ENCODE measurements at regions not wholly inside any gene's neighbourhood (a gene's known extent, or its start where the extent isn't known, plus 50 kb on each side); places are given as distances from the start of the nearest gene placed in this dataset.

DNA sequence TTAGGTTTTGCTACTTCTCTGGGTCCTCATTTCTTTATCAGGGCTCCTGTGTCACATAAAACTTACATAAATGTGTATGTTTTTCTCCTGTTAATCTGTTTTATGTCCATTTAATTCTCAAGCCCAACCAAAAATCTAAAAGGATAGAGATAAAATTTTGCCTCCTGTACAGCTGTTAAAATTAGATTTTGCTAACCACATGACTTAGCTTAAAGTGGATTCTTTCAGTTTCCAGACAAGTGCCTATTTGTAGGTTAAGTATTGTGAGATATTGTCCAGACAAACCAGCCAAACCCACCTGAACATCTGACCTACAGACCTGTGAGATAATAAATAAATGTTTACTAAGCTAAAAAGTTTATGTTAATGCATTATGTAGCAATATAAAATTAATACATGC is 465.5 kb downstream of the SI start:
- no peak for DNase-seq
- Histone ChIP-seq H3K4me1 (no peaks in the 10 kb centered on the region), H3K9me3 (no peaks in the 10 kb centered on the region), H3K27me3 (ENCODE audit: insufficient read depth in 3 of 3, low read length in 2 of 3) (no peaks in the 10 kb centered on the region), H3K27ac (no peak overlapping the region), H3K36me3 (ENCODE audit: insufficient read depth in 1 of 2, low read depth in 1 of 2) (no peaks in the 10 kb centered on the region), H3K4me3 (no peak overlapping the region)
- TF ChIP-seq, protein P1, sequence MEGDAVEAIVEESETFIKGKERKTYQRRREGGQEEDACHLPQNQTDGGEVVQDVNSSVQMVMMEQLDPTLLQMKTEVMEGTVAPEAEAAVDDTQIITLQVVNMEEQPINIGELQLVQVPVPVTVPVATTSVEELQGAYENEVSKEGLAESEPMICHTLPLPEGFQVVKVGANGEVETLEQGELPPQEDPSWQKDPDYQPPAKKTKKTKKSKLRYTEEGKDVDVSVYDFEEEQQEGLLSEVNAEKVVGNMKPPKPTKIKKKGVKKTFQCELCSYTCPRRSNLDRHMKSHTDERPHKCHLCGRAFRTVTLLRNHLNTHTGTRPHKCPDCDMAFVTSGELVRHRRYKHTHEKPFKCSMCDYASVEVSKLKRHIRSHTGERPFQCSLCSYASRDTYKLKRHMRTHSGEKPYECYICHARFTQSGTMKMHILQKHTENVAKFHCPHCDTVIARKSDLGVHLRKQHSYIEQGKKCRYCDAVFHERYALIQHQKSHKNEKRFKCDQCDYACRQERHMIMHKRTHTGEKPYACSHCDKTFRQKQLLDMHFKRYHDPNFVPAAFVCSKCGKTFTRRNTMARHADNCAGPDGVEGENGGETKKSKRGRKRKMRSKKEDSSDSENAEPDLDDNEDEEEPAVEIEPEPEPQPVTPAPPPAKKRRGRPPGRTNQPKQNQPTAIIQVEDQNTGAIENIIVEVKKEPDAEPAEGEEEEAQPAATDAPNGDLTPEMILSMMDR (IDR thresholded peaks at IDR 0.05), result no peak
- ATAC-seq, result no peak
- intact Hi-C loops (cut with DNase I), result no loop called here

DNA sequence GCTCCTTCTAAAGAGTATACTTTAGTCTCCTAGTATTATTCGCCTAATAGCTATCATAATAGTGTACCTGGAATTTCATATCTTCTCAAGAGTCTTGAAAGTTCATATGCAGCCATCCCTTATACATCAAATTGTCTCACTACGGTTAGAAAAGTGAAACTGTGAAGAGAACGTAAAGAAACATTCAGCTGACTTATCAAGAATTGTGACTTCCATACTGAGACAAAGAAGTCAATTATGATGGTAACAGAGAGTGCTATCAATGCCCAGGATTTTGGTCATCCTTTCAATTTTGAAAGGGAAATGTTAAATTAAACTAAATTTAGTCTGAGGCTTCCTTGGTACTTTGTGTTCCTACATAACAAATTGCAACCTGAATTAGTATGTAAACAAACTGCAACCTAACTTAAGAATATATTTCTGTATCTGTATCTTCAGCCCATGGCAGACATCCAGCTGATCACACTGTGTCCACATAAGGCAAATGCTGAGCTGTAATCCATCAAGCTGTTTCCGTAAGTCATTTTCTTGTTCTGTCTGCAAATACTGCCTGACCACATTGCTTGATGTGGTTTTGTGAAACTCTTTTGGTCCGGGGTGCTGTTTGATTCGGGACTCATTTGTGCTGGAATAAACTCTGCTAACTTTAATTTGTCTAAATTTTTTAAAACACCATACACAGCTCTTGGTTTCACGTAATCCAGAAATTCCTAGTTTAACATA is 469.6 kb downstream of the SI start:
- Histone ChIP-seq H3K9me3 (no peaks in the 10 kb centered on the region), H3K27me3 (ENCODE audit: insufficient read depth in 3 of 3, low read length in 2 of 3) (no peaks in the 10 kb centered on the region), H3K4me3 (no peak overlapping the region), H3K27ac (no peak overlapping the region), H3K36me3 (ENCODE audit: insufficient read depth in 1 of 2, low read depth in 1 of 2) (no peaks in the 10 kb centered on the region), H3K4me1 (no peaks in the 10 kb centered on the region)
- DNase-seq (no peak), ATAC-seq (no peak)
- intact Hi-C loops (cut with DNase I), result no loop called here
- 73 to 85% (median 82%) methylated on average over 7 of the region's 7 CpGs for WGBS, 3 donors
- TF ChIP-seq, protein P1 (IDR thresholded peaks at IDR 0.05), result no peak

DNA sequence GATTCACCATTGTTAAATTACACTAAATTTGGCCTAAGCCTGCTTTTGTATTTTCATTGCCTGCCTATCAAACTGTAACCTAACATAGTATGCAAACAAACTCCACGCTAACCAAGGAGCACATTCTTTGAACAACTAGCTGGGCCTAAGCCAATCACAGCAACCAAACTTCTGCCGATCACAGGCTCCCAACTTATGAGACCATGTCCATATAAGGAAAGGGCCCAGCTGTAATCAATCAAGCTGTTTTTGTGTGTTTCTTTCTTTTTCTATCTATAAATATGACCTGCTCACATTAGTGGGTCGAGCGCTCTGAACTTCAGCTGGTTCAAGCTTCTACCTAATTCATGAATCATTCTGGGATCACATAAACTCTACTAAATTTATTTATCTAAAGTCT is 473.6 kb downstream of the SI start:
- H3K36me3 ChIP-seq (ENCODE audit: insufficient read depth in 1 of 2, low read depth in 1 of 2), result no peaks in the 10 kb centered on the region
- H3K27ac ChIP-seq, result no peak overlapping the region
- H3K4me3 ChIP-seq, result no peak overlapping the region
- no peaks in the 10 kb centered on the region for H3K4me1 ChIP-seq
- no peak for DNase-seq
- no peaks in the 10 kb centered on the region for H3K9me3 ChIP-seq
- TF ChIP-seq, protein P1 (IDR thresholded peaks at IDR 0.05), result no peak
- intact Hi-C loops (cut with DNase I), result no loop called here
- ATAC-seq, result no peak
- no peaks in the 10 kb centered on the region for H3K27me3 ChIP-seq (ENCODE audit: insufficient read depth in 3 of 3, low read length in 2 of 3)
- 71 to 72% (median 71%) methylated on average over 4 of the region's 4 CpGs for WGBS, 3 donors

DNA sequence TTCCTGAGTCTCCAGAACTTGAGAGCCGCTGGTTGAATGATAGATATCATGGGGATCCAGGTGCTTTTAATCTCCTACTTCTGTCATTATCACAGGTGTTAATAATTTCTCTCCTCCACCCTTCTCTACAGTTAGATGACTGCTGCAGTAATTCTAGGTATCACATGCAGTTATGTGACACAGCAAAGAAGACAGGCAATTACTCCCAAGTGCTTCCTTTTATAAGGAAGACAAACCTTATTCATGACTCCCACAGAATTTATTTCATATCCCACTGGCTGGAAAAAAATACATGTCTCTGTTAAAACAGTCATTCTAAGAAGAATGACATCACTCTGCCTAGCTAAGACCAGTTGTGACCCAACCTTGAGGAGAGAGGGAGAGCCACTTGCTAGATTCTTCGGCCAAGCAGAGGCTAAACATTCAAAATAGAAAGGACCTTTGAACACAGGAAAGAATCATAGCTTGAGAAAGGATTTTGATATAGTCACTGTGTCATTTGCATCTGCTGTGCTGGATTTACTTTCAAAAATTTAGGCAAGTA is 500.6 kb downstream of the SI start:
- intact Hi-C loops (cut with DNase I), result no loop called here
- no peak overlapping the region for H3K4me3 ChIP-seq
- TF ChIP-seq, protein P1 (IDR thresholded peaks at IDR 0.05), result no peak
- no peaks in the 10 kb centered on the region for H3K27me3 ChIP-seq (ENCODE audit: insufficient read depth in 3 of 3, low read length in 2 of 3)
- DNase-seq, result no peak
- no peaks in the 10 kb centered on the region for H3K9me3 ChIP-seq
- no peak for ATAC-seq
- no peaks in the 10 kb centered on the region for H3K4me1 ChIP-seq
- no peaks in the 10 kb centered on the region for H3K36me3 ChIP-seq (ENCODE audit: insufficient read depth in 1 of 2, low read depth in 1 of 2)
- WGBS, 3 donors, result 74 to 89% (median 78%) methylated on average over 2 of the region's 2 CpGs
- no peak overlapping the region for H3K27ac ChIP-seq

DNA sequence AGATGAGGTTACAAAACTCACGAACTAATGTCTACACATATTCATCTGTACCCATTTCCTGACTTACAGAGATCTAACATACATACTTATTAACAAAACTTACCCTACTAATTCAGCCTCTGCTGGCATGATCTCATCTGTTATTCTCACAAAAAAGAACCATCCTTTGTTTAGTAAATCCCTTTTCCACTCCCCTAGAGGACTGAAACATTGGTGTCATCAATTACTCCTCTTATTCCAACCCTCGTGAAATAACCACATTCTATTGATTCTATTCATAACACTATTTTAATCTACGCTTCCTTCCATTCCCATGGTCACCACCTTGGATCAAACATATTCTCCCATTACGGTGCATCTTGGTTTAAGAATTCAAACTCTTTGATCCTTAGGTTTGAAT is 505.9 kb downstream of the SI start:
- WGBS, 3 donors, result 80 to 85% (median 83%) methylated on average over 4 of the region's 4 CpGs
- Histone ChIP-seq H3K36me3 (ENCODE audit: insufficient read depth in 1 of 2, low read depth in 1 of 2) (no peaks in the 10 kb centered on the region), H3K27me3 (ENCODE audit: insufficient read depth in 3 of 3, low read length in 2 of 3) (no peaks in the 10 kb centered on the region), H3K9me3 (no peaks in the 10 kb centered on the region), H3K4me3 (no peak overlapping the region), H3K4me1 (no peaks in the 10 kb centered on the region), H3K27ac (no peak overlapping the region)
- TF ChIP-seq, protein P1 (IDR thresholded peaks at IDR 0.05), result no peak
- DNase-seq (no peak), ATAC-seq (no peak)
- intact Hi-C loops (cut with DNase I), result no loop called here

All from psoas muscle (tissue), 7 donors.